Endometrium (tissue), 2 donors: ENCODE measurements at regions not wholly inside any gene's neighbourhood (a gene's known extent, or its start where the extent isn't known, plus 50 kb on each side); places are given as distances from the start of the nearest gene placed in this dataset.
"Not testable (repeated sequence)": the region's sequence is repeated elsewhere in the genome, so short reads cannot be mapped to it uniquely, and the experiment has no call there.

Experiments
- FAIRE-seq: peaks from 2 replicates; lab custom pipeline; 2012; peaks lifted over from hg19 to GRCh38; lab: Jason Lieb, UNC
- donor health status: control.
- donor health status: control.

GRCh38 chr1:229859026-229859425 is 208.0 kb upstream of the GALNT2 start:
- FAIRE-seq = no peak

DNA sequence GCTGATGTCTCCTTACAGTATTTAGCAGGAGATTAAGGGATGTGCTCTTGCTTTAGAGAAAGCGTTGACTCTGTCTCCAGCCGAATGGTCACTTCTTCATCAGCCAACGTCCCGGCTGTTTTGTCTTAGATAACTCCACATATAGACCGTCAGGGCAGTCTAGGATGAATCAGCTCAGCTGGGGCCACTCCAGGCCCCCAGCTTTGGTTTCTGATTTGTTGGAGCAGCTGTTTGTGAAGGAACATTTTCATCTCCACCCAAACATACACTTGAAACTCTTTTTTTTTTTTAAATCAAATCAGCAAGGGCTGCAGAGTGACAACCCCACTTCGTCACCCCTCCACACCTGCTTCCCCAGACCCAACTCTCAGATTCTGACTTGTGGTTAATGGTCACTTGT is 206.1 kb upstream of the GALNT2 start:
- no peak for FAIRE-seq

GRCh38 chr1:229862017-229862774 is 204.8 kb upstream of the GALNT2 start:
- no peak for FAIRE-seq

DNA sequence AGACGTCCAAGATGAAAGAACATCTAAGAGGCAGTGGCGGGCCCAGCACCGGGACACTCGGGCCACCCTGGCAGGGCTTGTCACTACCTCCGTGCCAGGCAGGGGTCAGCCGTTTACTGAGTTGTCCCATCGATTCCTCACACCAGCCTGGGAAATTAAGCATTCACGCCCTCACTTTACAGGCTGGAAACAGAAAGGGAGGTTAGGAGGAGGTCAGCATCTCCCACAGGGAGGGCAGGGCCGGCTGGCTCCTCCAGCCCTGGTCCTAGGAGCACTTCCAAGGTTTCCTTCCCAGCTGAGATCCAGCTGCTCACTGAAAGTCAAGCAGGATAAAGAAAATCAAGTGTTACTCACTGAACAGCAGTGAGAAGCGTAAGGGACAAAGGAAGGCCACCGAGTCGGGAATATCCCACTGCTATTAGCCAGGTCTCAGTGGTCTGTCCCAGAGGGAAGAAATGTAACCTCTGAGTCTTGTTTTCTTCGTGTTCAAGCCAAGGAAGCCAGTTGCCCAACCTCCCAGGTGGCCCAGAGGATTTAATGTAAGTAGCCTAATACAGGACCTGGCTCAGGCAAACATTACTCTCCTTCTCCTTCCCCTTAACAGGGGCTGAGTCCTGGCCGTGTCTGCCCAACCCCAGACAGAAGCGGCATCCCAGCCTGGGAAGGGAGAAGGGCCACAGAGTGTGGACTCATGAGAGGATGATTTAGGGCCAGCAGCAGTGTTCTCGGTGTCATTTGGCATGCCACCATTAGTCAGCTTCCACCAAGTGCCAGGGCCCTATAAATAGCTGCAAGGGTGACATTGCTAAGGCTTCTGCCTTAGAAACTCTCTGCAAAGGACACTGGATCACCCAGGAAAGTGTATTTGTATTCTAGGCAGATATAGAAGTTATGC is 203.1 kb upstream of the GALNT2 start:
- no peak for FAIRE-seq

GRCh38 chr1:229864686-229865230 is 202.3 kb upstream of the GALNT2 start:
- FAIRE-seq = no peak

DNA sequence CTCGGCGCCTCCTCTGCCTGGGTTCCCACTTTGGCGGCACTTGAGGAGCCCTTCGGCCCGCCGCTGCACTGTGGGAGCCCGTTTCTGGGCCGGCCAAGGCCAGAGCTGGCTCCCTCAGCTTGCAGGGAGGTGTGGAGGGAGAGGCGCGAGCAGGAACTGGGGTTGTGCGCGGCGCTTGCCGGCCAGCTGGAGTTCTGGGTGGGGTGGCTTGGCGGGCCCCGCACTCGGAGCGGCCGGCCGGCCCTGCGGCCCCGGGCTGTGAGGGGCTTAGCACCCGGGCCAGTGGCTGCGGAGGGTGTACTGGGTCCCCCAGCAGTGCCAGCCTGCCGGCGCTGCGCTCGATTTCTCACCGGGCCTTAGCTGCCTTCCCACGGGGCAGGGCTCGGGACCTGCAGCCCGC is 201.7 kb upstream of the GALNT2 start:
- not testable (repeated sequence) for FAIRE-seq

DNA sequence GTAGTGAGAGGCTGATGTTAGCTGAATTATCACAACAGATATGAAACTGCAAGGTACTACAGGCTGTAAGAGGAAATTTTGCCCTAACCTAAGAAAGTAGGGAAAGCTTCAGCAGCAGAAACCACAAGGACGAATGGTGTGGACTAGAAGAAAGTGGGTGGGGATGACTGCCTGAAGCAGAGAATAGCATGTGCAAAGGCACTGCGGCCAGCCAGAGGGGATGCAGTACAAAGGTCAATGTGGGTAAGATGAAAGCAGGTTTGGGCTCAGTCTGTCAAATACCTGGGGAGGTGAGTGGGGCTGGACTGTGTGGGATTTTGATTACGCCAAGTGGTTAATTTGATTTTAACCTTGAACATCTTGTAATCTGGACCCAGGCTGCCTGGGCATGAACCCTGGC is 199.3 kb upstream of the GALNT2 start:
- no peak for FAIRE-seq

- no peak for FAIRE-seq
Measured at GRCh38 chr1:229869240-229869639, 197.8 kb upstream of the GALNT2 start.

GRCh38 chr1:229869687-229870086 is 197.4 kb upstream of the GALNT2 start:
- FAIRE-seq = no peak

DNA sequence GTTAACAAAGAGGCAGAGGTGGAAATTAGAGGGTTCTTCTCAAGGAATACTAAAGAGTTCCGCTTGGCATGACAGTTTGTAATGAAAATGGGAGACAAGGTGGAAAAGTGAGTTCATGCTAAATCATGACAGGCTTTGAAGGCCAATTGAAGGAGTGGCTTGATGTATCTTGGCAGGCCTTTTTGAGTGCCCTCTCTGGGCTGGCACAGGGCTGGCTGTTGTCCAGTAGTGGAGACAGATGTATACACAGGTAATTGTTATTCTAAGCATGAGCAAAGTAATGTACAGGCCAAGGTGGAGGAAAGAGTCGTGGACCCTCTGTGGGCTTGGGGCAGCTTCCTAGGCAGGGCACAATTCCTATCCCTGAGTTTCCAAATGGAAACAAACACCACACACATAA is 196.7 kb upstream of the GALNT2 start:
- no peak for FAIRE-seq

DNA sequence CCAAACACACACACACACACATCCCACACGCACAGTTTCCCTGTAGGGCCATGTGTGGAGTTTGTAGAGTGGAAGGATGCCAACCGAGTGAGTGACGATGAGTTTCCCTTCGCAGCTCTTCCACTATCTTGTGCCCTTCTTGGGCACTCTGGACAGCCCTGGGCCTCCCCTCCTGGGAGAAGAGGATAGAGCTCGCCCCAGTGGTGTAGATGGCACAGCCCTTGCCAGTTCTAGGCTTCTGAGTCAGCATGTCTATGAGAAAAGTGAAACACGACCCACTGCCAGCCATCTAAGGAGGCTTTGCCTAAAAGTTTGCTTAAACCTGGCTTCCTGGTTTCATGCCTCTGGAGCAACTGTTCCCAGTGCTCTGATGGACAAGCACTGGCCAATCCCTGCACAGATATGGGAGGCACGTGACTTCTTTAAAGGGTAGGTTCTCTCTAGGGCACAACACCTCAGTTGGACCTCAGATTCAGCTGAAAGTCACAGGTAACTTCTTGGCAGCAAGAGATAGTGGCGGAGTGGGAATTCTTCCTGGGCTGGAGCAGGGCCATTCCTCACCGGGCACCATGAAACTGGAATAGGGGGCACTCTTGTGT is 195.9 kb upstream of the GALNT2 start:
- FAIRE-seq = no peak

GRCh38 chr1:229874136-229874535 is 192.9 kb upstream of the GALNT2 start:
- FAIRE-seq = no peak

- FAIRE-seq = no peak
Measured at GRCh38 chr1:229874609-229875008, 192.4 kb upstream of the GALNT2 start.

GRCh38 chr1:229875086-229875485 is 192.0 kb upstream of the GALNT2 start:
- no peak for FAIRE-seq

DNA sequence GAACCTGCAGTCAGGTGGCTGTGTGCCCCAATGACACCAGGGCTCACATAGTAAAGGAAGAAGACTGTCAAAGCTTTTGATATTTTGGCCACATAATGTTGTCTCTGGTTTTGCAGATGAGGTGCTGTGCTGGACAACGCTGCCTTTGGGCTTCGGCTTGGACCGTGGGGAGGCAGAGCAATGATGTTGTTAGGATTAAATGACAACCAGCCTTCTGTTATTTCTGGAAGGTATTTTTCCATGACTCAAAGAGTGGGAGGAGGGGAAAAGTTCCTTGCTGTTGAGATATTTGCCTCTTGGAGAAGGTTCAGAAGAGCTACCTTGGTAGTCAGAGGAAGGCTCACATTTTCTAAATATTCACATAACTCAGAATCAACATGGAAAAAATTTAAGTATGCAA is 187.3 kb upstream of the GALNT2 start:
- FAIRE-seq = no peak

DNA sequence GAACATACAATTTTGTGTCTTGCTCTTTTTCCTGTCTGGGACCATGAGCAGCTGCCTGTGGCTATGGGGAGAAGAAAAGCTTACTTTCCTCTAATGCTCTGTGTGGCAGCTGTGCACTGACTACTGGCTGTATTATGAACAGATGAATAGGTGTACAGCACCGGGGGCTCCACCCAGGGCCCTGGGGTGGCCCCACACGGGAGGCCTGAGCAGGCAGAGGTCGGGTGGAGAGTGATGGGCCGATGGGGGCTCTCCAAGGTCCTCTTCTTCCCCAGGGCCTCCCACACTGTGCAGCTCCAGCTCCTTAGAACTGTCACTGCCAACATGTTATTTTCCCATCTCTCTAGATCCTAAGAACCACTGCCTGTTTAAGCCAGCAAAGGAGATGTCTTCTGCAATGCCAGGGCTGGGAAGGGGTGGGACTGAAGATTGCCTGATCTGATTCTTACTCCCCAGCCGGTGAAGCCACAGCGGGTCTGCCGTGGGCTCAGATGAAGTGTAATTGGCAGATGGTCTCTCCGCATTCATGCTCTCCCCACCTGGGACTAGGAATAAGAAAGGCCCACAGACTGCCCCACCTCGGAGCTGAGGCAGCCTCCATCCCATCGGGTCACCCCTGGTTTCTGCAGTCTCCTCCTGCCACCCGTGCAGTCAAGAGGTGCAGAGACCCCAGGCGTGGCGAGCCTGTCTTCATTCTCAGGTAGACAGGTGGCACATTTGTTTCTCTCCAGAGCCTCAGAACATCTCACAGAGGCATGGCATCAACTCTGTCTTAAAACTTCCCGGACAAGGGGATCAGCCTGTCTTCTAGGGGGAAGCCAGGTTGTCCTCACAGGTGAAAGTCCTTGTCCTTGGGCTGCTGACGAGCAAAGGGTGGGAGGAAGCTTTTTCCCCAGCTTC is 186.5 kb upstream of the GALNT2 start:
- no peak for FAIRE-seq

- FAIRE-seq = no peak
Measured at GRCh38 chr1:229882621-229883020, 184.4 kb upstream of the GALNT2 start.

DNA sequence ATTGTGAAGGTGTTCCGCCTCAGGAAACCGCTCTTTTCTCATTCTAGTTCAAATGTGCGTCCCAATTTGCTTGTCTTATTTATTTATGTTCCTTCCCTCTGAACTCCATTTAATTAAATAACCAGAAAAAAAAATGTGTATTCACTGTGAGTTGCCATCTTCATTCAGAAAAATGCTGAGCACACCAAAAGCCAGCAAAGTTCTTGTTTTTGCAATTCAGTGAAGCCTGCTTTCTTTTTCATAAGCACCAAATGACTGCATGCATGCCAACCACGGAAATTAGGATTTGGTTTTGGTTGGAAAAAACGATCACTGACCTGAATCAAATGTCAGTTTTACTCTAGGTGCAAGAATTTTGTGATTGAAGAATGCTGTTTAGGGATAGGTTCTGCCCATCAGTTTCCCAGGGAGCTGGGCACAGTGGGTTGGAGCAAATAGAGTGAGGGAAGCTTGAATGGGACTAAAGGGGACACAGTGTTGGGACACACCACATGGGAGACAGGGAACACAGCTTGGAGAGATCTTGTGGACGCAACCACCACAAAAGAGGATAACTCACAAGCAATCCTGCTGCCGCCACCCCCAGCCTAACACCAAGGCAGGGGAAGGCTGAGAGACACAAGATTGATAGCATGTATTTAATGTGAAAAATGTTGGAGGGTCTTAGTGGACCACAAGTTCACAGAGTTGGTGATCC is 183.4 kb upstream of the GALNT2 start:
- FAIRE-seq = no peak

DNA sequence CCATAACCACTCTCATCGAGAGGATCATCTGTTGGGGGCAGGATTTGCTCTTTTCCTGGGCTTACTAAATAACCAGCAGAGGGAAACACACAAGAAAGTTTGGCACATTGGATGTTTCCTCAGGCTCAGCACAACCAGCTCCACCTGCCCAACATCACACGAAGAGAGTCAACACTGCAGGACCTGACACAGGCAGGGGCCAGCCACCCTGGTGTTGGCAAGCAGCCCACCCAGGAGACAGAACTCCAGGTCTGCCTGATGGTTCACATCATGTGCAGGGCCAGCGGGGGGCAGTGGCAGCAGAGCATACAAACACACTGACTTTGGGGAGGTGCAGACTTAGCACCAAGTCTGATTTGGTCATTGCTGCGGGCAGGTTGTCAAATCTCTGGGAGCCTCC is 182.3 kb upstream of the GALNT2 start:
- no peak for FAIRE-seq

DNA sequence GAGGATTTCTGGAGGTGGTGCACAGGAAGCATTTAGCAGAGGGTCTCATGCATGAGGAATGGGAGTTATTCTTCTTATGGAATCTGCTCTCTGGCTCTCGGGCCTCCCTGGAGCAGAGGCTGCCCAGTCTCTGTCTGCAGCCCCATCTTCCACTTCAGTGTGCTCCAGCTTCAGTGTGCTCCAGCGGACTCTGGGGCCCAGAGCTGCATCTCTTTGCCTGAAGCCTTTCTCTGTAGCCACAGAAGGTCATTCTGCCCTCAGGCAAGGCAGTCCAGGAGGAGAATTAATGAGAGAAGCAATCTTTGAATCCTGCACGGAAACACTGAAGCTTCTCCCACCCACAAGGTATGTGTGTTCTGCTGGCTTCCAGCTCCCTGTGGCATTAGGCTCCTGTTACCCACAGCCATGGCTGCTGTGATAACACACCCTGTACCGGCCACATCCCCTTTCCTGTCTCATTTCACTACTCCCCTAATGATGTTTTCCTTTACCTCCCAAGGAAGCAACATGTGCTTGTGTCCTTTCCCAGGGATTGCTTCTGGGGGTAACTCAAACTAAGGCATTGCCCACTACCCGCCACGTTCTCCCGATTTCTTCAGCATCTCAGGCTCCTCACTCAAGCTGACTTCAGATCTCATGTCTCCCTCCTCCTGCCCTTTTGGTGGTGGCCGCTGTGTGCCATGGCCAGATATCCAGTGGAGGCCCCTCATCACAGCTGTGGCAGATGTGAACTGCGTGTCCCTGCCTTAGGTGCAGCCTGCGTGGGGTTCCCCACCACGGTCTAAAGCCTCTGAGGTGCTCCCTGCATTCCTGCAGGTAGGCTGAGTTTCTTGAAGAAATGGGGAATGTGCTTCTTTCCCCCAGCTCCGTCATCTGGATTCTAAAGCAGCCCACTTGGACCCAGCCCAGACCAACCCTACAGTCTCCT is 181.2 kb upstream of the GALNT2 start:
- FAIRE-seq = no peak
